ENCODE measurements at regions not wholly inside any gene's neighbourhood (a gene's known extent, or its start where the extent isn't known, plus 50 kb on each side); places are given as distances from the start of the nearest gene placed in this dataset.
"Not testable (repeated sequence)": the region's sequence is repeated elsewhere in the genome, so short reads cannot be mapped to it uniquely, and the experiment has no call there.

- H3K27ac Mint-ChIP-seq; H3K4me3 Mint-ChIP-seq; H3K27me3 Mint-ChIP-seq; H3K27ac ChIP-seq (ENCODE audit: low read length in 2 of 2); DNase-seq; H2AFZ ChIP-seq (ENCODE audit: insufficient read depth, low read depth, low read length, poor library complexity, severe bottlenecking); H3K4me1 Mint-ChIP-seq; H3K36me3 ChIP-seq (replicated peaks in 1 of 2; ENCODE audit: control extremely low read depth in 1 of 2, control insufficient read depth in 1 of 2, extremely low read depth in 1 of 2, insufficient read depth in 2 of 2, low read length in 1 of 2); H3K9me3 ChIP-seq (ENCODE audit: control extremely low read depth in 1 of 3, control insufficient read depth in 2 of 3, insufficient read depth in 1 of 3, low read length in 2 of 3); H4K20me1 ChIP-seq (ENCODE audit: control insufficient read depth, insufficient read depth, low read length, poor library complexity, severe bottlenecking); H3K4me1 ChIP-seq (ENCODE audit: control insufficient read depth in 2 of 2, insufficient read depth in 2 of 2, low read length in 2 of 2); intact Hi-C loops (cut with micrococcal nuclease); H3K9me3 Mint-ChIP-seq (ENCODE audit: insufficient read depth); ATAC-seq (ENCODE audit: low read depth); H3K4me2 ChIP-seq (replicated peaks; ENCODE audit: low read depth, low read length, poor library complexity, severe bottlenecking); H3K4me3 ChIP-seq (ENCODE audit: control extremely low read depth in 1 of 5, extremely low read depth in 1 of 5, insufficient read depth in 1 of 5, low read depth in 2 of 5, low read length in 4 of 5); H3K9ac ChIP-seq (ENCODE audit: low read length); H3K79me2 ChIP-seq (ENCODE audit: control insufficient read depth, insufficient read depth, low read length); H3K27me3 ChIP-seq (replicated peaks in 1 of 4; ENCODE audit: control extremely low read depth in 1 of 4, control insufficient read depth in 3 of 4, insufficient read depth in 4 of 4, low read length in 3 of 4); CTCF ChIA-PET; POLR2A ChIA-PET: not testable (repeated sequence)
- WGBS (ENCODE audit: insufficient coverage), result no CpG with 5 or more reads among the region's 3 CpGs
These were observed 63.1 kb downstream of the TRIM43 start for GRCh38 chr2:95654897-95655296.

DNA sequence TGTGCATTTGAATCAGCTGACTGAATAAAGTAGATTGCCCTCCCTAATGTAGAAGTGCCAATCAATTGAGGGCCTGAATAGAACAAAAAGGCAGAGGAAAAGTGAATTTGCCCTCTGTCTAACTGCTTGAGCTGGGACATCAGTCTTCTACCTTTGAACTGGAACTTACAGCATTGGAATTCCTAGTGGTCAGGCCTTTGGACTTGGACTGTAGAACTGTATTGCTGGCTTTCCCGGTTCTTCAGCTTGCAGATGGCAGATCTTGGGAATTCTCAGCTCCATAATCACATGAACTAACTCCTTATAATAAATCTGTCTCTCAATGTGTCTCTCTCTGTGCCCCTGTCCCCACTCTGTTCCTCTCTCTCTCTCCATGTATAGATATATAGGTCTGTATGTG, 64.8 kb downstream of the TRIM43 start:
- POLR2A ChIA-PET; H3K9me3 Mint-ChIP-seq (ENCODE audit: insufficient read depth); H3K36me3 ChIP-seq (replicated peaks in 1 of 2; ENCODE audit: control extremely low read depth in 1 of 2, control insufficient read depth in 1 of 2, extremely low read depth in 1 of 2, insufficient read depth in 2 of 2, low read length in 1 of 2); H3K27me3 Mint-ChIP-seq; H3K27me3 ChIP-seq (replicated peaks in 1 of 4; ENCODE audit: control extremely low read depth in 1 of 4, control insufficient read depth in 3 of 4, insufficient read depth in 4 of 4, low read length in 3 of 4); H3K4me2 ChIP-seq (replicated peaks; ENCODE audit: low read depth, low read length, poor library complexity, severe bottlenecking); H3K27ac ChIP-seq (ENCODE audit: low read length in 2 of 2); DNase-seq; H4K20me1 ChIP-seq (ENCODE audit: control insufficient read depth, insufficient read depth, low read length, poor library complexity, severe bottlenecking); H3K9me3 ChIP-seq (ENCODE audit: control extremely low read depth in 1 of 3, control insufficient read depth in 2 of 3, insufficient read depth in 1 of 3, low read length in 2 of 3); intact Hi-C loops (cut with micrococcal nuclease); H3K4me1 Mint-ChIP-seq; CTCF ChIA-PET; H3K79me2 ChIP-seq (ENCODE audit: control insufficient read depth, insufficient read depth, low read length); ATAC-seq (ENCODE audit: low read depth); H2AFZ ChIP-seq (ENCODE audit: insufficient read depth, low read depth, low read length, poor library complexity, severe bottlenecking); H3K4me3 ChIP-seq (ENCODE audit: control extremely low read depth in 1 of 5, extremely low read depth in 1 of 5, insufficient read depth in 1 of 5, low read depth in 2 of 5, low read length in 4 of 5); H3K4me3 Mint-ChIP-seq; H3K27ac Mint-ChIP-seq; H3K9ac ChIP-seq (ENCODE audit: low read length); H3K4me1 ChIP-seq (ENCODE audit: control insufficient read depth in 2 of 2, insufficient read depth in 2 of 2, low read length in 2 of 2): not testable (repeated sequence)
- WGBS (ENCODE audit: insufficient coverage), result no CpG with 5 or more reads among the region's 1 CpG

- H2AFZ ChIP-seq (ENCODE audit: insufficient read depth, low read depth, low read length, poor library complexity, severe bottlenecking); H3K79me2 ChIP-seq (ENCODE audit: control insufficient read depth, insufficient read depth, low read length); DNase-seq; H3K9me3 Mint-ChIP-seq (ENCODE audit: insufficient read depth); H3K27me3 ChIP-seq (replicated peaks in 1 of 4; ENCODE audit: control extremely low read depth in 1 of 4, control insufficient read depth in 3 of 4, insufficient read depth in 4 of 4, low read length in 3 of 4); H3K4me2 ChIP-seq (replicated peaks; ENCODE audit: low read depth, low read length, poor library complexity, severe bottlenecking); H3K27me3 Mint-ChIP-seq; H3K27ac Mint-ChIP-seq; H3K27ac ChIP-seq (ENCODE audit: low read length in 2 of 2); H3K4me3 Mint-ChIP-seq; H3K36me3 ChIP-seq (replicated peaks in 1 of 2; ENCODE audit: control extremely low read depth in 1 of 2, control insufficient read depth in 1 of 2, extremely low read depth in 1 of 2, insufficient read depth in 2 of 2, low read length in 1 of 2); CTCF ChIA-PET; H4K20me1 ChIP-seq (ENCODE audit: control insufficient read depth, insufficient read depth, low read length, poor library complexity, severe bottlenecking); ATAC-seq (ENCODE audit: low read depth); H3K4me1 Mint-ChIP-seq; POLR2A ChIA-PET; intact Hi-C loops (cut with micrococcal nuclease); H3K9me3 ChIP-seq (ENCODE audit: control extremely low read depth in 1 of 3, control insufficient read depth in 2 of 3, insufficient read depth in 1 of 3, low read length in 2 of 3); H3K4me1 ChIP-seq (ENCODE audit: control insufficient read depth in 2 of 2, insufficient read depth in 2 of 2, low read length in 2 of 2); H3K4me3 ChIP-seq (ENCODE audit: control extremely low read depth in 1 of 5, extremely low read depth in 1 of 5, insufficient read depth in 1 of 5, low read depth in 2 of 5, low read length in 4 of 5); H3K9ac ChIP-seq (ENCODE audit: low read length): not testable (repeated sequence)
- WGBS (ENCODE audit: insufficient coverage), result 100% methylated on average over 1 of the region's 3 CpGs
These were observed 66.1 kb downstream of the TRIM43 start for GRCh38 chr2:95657937-95658336.

GRCh38 chr2:95660766-95661562, 69.2 kb downstream of the TRIM43 start:
- intact Hi-C loops (cut with micrococcal nuclease); CTCF ChIA-PET; H3K9me3 Mint-ChIP-seq (ENCODE audit: insufficient read depth); H3K27me3 ChIP-seq (replicated peaks in 1 of 4; ENCODE audit: control extremely low read depth in 1 of 4, control insufficient read depth in 3 of 4, insufficient read depth in 4 of 4, low read length in 3 of 4); ATAC-seq (ENCODE audit: low read depth); H3K27me3 Mint-ChIP-seq; H3K4me1 ChIP-seq (ENCODE audit: control insufficient read depth in 2 of 2, insufficient read depth in 2 of 2, low read length in 2 of 2); H3K9ac ChIP-seq (ENCODE audit: low read length); H3K27ac ChIP-seq (ENCODE audit: low read length in 2 of 2); H4K20me1 ChIP-seq (ENCODE audit: control insufficient read depth, insufficient read depth, low read length, poor library complexity, severe bottlenecking); POLR2A ChIA-PET; H3K4me3 ChIP-seq (ENCODE audit: control extremely low read depth in 1 of 5, extremely low read depth in 1 of 5, insufficient read depth in 1 of 5, low read depth in 2 of 5, low read length in 4 of 5); H2AFZ ChIP-seq (ENCODE audit: insufficient read depth, low read depth, low read length, poor library complexity, severe bottlenecking); H3K27ac Mint-ChIP-seq; H3K4me2 ChIP-seq (replicated peaks; ENCODE audit: low read depth, low read length, poor library complexity, severe bottlenecking); H3K79me2 ChIP-seq (ENCODE audit: control insufficient read depth, insufficient read depth, low read length); H3K4me3 Mint-ChIP-seq; H3K36me3 ChIP-seq (replicated peaks in 1 of 2; ENCODE audit: control extremely low read depth in 1 of 2, control insufficient read depth in 1 of 2, extremely low read depth in 1 of 2, insufficient read depth in 2 of 2, low read length in 1 of 2); H3K9me3 ChIP-seq (ENCODE audit: control extremely low read depth in 1 of 3, control insufficient read depth in 2 of 3, insufficient read depth in 1 of 3, low read length in 2 of 3); DNase-seq: not testable (repeated sequence)
- H3K4me1 Mint-ChIP-seq, result peaks cover 10% of the 10 kb centered on the region
- WGBS (ENCODE audit: insufficient coverage), result 95% methylated on average over 7 of the region's 16 CpGs
